ENCODE measurements at regions not wholly inside any gene's neighbourhood (a gene's known extent, or its start where the extent isn't known, plus 50 kb on each side); places are given as distances from the start of the nearest gene placed in this dataset.
"Not testable (repeated sequence)": the region's sequence is repeated elsewhere in the genome, so short reads cannot be mapped to it uniquely, and the experiment has no call there.

- TF ChIP-seq, protein P1, sequence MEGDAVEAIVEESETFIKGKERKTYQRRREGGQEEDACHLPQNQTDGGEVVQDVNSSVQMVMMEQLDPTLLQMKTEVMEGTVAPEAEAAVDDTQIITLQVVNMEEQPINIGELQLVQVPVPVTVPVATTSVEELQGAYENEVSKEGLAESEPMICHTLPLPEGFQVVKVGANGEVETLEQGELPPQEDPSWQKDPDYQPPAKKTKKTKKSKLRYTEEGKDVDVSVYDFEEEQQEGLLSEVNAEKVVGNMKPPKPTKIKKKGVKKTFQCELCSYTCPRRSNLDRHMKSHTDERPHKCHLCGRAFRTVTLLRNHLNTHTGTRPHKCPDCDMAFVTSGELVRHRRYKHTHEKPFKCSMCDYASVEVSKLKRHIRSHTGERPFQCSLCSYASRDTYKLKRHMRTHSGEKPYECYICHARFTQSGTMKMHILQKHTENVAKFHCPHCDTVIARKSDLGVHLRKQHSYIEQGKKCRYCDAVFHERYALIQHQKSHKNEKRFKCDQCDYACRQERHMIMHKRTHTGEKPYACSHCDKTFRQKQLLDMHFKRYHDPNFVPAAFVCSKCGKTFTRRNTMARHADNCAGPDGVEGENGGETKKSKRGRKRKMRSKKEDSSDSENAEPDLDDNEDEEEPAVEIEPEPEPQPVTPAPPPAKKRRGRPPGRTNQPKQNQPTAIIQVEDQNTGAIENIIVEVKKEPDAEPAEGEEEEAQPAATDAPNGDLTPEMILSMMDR (conservative IDR thresholded peaks at IDR 0.05; ENCODE audit: low read depth, low read length), result not testable (repeated sequence)
- TF ChIP-seq EZH2phosphoT487 (IDR thresholded peaks at IDR 0.05; ENCODE audit: borderline replicate concordance, low read length), result not testable (repeated sequence)
Observed at GRCh38 chr2:123455234-123455633, 569.9 kb upstream of the CNTNAP5 start.

Data from PC-3 (cell line).